ENCODE measurements at regions not wholly inside any gene's neighbourhood (a gene's known extent, or its start where the extent isn't known, plus 50 kb on each side); places are given as distances from the start of the nearest gene placed in this dataset.

DNA sequence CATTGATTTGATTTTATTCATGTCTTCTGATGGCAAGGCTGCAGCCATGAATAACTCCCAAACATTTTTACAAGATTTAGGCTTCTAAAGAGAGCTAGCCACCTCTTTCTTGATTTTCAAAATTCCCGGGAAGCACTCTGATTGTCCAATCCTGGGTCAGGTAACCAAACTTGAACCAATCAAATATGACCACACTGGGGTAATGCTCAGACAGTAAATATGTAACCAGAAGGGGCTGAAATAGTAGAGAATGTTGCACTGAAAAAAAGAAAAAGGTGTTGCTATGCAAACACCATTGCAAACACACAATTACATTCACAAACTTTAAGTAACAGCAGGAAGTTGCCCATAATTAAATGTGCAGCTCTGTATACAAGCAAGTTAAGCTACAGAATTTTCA lies 112.9 kb upstream of the IQCM start:
- DNase-seq (ENCODE audit: low read depth) = no peak

- DNase-seq (ENCODE audit: low read depth) = no peak
These were observed 115.8 kb upstream of the IQCM start for GRCh38 chr4:149931431-149931830.

GRCh38 chr4:149932188-149932587 lies 116.5 kb upstream of the IQCM start:
- DNase-seq (ENCODE audit: low read depth) = no peak

- DNase-seq (ENCODE audit: low read depth) = no peak
These were observed 117.5 kb upstream of the IQCM start for GRCh38 chr4:149933120-149933519.

- peak; percentile 41 for DNase-seq (ENCODE audit: low read depth)
These were observed 118.2 kb upstream of the IQCM start for GRCh38 chr4:149933883-149934282.

DNA sequence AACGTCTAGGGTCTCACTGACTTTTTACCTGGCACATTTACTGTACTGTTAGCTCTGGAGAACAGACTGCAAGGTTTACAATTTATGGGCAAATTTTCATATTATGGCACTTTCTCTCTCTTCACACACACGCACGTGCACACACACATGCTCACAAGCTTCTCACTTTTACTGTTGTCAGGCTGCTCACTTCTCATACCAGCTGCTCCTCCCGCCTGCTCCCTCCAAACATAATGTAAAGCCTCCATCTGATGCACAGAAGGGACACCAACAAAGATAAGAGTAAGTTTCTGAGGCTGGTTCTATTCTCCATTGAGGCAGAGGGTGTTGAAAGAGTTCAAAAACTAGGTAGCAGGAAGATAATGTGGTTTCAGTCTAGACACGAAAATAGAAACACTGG lies 128.9 kb upstream of the DCLK2 start:
- no peak for DNase-seq (ENCODE audit: low read depth)

- DNase-seq (ENCODE audit: low read depth) = no peak
These were observed 126.9 kb upstream of the DCLK2 start for GRCh38 chr4:149951152-149951900.

GRCh38 chr4:149952101-149952500 lies 126.1 kb upstream of the DCLK2 start:
- DNase-seq (ENCODE audit: low read depth) = no peak

DNA sequence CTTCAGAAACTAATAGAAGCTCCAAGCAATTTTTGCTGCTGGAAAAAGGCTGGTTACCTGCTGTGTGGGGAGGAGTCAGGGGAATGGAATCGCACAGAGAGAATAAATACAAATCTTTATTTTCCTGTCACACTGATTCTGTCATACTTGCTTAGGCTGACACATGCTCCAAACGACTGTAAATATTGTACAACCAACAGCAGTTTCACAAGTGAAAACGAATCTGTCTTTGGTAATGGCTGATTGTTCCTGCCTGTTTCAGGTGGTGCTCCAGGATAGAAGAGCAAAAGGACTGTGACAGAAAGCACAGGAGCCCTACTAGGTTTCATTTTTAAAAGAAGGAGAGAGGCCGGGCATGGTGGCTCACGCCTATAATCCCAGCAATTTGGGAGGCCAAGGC lies 125.5 kb upstream of the DCLK2 start:
- no peak for DNase-seq (ENCODE audit: low read depth)

GRCh38 chr4:149955780-149956390 lies 122.4 kb upstream of the DCLK2 start:
- no peak for DNase-seq (ENCODE audit: low read depth)

GRCh38 chr4:149956678-149957077 lies 121.6 kb upstream of the DCLK2 start:
- DNase-seq (ENCODE audit: low read depth) = no peak

- peak; percentile 70 for DNase-seq (ENCODE audit: low read depth)
These were observed 116.2 kb upstream of the DCLK2 start for GRCh38 chr4:149961876-149962597.

- DNase-seq (ENCODE audit: low read depth) = no peak
These were observed 114.0 kb upstream of the DCLK2 start for GRCh38 chr4:149964001-149964796.

DNA sequence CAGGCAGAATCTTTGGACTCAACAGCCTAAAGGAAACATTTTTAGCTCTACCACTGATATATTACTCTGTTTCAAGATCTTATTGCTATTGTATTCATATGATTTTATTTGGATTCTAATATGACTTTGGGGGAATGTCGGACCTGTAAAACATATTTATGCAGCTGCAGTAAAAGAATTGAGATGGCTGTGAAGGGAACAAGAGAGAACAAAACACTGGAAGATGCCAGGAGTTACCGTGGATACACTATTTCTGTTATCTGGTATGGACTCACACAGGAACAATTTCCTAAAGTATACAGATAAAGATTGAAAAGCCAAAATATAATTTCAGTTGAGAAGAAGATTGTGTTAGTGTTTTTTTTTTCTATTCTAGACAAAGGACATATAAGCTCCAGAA lies 113.0 kb upstream of the DCLK2 start:
- no peak for DNase-seq (ENCODE audit: low read depth)

GRCh38 chr4:149972407-149972806 lies 105.8 kb upstream of the DCLK2 start:
- peak; percentile 91 for DNase-seq (ENCODE audit: low read depth)

- DNase-seq (ENCODE audit: low read depth) = peak; percentile 78
These were observed 105.1 kb upstream of the DCLK2 start for GRCh38 chr4:149973181-149973580.

GRCh38 chr4:149975172-149975571 lies 103.1 kb upstream of the DCLK2 start:
- DNase-seq (ENCODE audit: low read depth) = no peak

GRCh38 chr4:149980121-149980682 lies 98.0 kb upstream of the DCLK2 start:
- no peak for DNase-seq (ENCODE audit: low read depth)

DNA sequence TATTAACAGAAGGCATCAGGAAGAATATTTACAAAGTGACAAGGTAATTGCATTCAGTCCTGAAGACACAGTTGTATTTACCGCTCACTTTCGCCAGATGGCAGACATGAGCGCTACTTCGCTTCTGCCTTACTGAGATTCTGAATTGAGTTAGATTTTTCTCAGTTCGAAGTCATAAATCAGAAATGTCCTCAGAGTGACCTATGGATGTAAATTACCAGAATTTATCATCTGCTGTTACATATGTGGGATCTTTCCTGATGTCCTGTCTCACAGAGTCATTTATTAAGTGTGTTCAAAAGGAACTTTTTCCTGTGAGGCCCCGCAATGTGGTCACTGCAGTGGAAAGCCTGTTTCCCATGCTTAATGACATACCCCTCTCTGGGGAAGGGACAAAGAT lies 97.3 kb upstream of the DCLK2 start:
- peak; percentile 43 for DNase-seq (ENCODE audit: low read depth)

GRCh38 chr4:149983401-149983800 lies 94.8 kb upstream of the DCLK2 start:
- DNase-seq (ENCODE audit: low read depth) = no peak

- no peak for DNase-seq (ENCODE audit: low read depth)
These were observed 94.3 kb upstream of the DCLK2 start for GRCh38 chr4:149983931-149984330.

DNA sequence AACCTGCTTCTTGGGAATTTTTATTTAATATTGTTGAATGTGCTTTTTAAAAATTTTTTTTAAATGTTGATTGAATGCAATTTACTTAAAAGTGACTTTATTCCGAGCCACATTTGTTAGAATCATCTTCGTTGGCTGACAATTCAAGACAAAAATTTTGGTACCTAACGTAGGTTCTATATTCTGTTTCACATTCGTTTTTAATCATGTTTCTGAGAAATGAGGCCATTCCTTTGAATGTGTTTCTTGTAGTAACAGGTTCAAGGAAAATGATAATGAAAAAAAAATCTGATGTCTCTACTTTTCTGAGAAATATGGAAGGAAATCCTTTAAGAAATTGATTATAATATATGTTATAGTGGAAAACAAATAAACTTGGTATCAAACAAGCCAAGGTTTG lies 92.3 kb upstream of the DCLK2 start:
- DNase-seq (ENCODE audit: low read depth) = no peak

Data from fibroblast of gingiva (primary cell).